ENCODE measurements at regions not wholly inside any gene's neighbourhood (a gene's known extent, or its start where the extent isn't known, plus 50 kb on each side); places are given as distances from the start of the nearest gene placed in this dataset.

DNA sequence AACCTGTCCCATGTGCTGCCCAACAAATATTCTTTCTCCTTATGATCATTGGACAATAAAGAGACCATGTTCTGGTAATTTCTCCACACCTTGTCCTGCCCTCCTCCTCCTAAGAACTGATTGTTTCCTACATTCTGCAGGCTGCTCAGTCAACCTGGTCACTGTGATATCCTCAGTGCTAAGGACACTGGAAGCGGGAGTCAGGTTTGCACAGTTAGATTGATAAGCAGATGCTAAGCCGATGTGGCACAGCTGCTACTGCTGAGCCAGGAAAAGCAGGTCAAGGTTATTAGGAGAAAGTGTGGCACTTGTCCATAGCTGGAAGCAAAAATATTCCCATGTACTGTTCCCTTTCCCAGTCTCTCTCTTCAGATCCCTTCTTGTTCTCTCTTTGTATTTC is 154.8 kb downstream of the TFAP2B start:
- H3K4me3 Mint-ChIP-seq (ENCODE audit: unreplicated experiment) = no peak overlapping the region
- CTCF ChIA-PET = no interaction called here
- POLR2A ChIA-PET = no interaction called here
- TF ChIP-seq CTCF (IDR thresholded peaks at IDR 0.05; ENCODE audit: unreplicated experiment) = no peak
- no peaks in the 10 kb centered on the region for H3K27me3 Mint-ChIP-seq (ENCODE audit: insufficient read depth, unreplicated experiment)
- H3K36me3 Mint-ChIP-seq (ENCODE audit: insufficient read depth, unreplicated experiment) = no peaks in the 10 kb centered on the region
- H3K27ac Mint-ChIP-seq (ENCODE audit: low read depth, unreplicated experiment) = no peak overlapping the region
- intact Hi-C loops (cut with micrococcal nuclease) = no loop called here
- DNase-seq (ENCODE audit: unreplicated experiment) = no peak
- H3K9me3 Mint-ChIP-seq (ENCODE audit: unreplicated experiment) = no peaks in the 10 kb centered on the region
- BruUV-seq (replicated peaks) = no TSS peak
- no peaks in the 10 kb centered on the region for H3K4me1 Mint-ChIP-seq (ENCODE audit: insufficient read depth, unreplicated experiment)

GRCh38 chr6:50974319-50974718 is 155.6 kb downstream of the TFAP2B start:
- Mint-ChIP-seq H3K4me3 (ENCODE audit: unreplicated experiment) (no peak overlapping the region), H3K27ac (ENCODE audit: low read depth, unreplicated experiment) (no peak overlapping the region), H3K36me3 (ENCODE audit: insufficient read depth, unreplicated experiment) (no peaks in the 10 kb centered on the region), H3K4me1 (ENCODE audit: insufficient read depth, unreplicated experiment) (no peaks in the 10 kb centered on the region), H3K27me3 (ENCODE audit: insufficient read depth, unreplicated experiment) (no peaks in the 10 kb centered on the region), H3K9me3 (ENCODE audit: unreplicated experiment) (no peaks in the 10 kb centered on the region)
- TF ChIP-seq CTCF (IDR thresholded peaks at IDR 0.05; ENCODE audit: unreplicated experiment) = no peak
- ChIA-PET CTCF (interaction anchor here (0.6 kb wide), 1 partner anchor 9 kb away, joined by 3 read pairs; no protein-coding TSS in a partner anchor), POLR2A (no interaction called here)
- DNase-seq (ENCODE audit: unreplicated experiment) = no peak
- intact Hi-C loops (cut with micrococcal nuclease) = no loop called here
- BruUV-seq (replicated peaks) = no TSS peak

DNA sequence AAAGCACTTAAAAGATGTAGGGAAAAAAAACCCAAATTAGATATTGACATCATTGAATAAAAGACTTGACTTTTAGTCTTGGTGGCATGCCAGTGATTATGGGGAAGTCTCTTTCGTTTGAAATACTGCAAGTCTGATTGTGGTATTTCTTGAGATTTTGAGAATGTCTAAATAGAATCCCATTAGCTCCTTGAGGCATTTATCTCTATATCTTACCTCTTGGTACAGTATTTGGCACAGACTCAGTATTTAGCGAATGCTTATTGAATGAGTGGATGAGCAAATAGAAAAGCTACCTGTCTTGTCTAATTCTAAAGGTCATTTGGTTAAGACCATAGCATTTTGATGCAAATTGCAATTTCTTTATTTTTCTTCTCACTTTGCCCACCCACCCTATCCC is 156.5 kb downstream of the TFAP2B start:
- Mint-ChIP-seq H3K4me3 (ENCODE audit: unreplicated experiment) (no peak overlapping the region), H3K36me3 (ENCODE audit: insufficient read depth, unreplicated experiment) (no peaks in the 10 kb centered on the region), H3K9me3 (ENCODE audit: unreplicated experiment) (no peaks in the 10 kb centered on the region), H3K4me1 (ENCODE audit: insufficient read depth, unreplicated experiment) (no peaks in the 10 kb centered on the region), H3K27me3 (ENCODE audit: insufficient read depth, unreplicated experiment) (no peaks in the 10 kb centered on the region), H3K27ac (ENCODE audit: low read depth, unreplicated experiment) (no peak overlapping the region)
- TF ChIP-seq CTCF (IDR thresholded peaks at IDR 0.05; ENCODE audit: unreplicated experiment) = no peak
- POLR2A ChIA-PET = no interaction called here
- intact Hi-C loops (cut with micrococcal nuclease) = no loop called here
- CTCF ChIA-PET = no interaction called here
- no peak for DNase-seq (ENCODE audit: unreplicated experiment)
- BruUV-seq (replicated peaks) = no TSS peak

GRCh38 chr6:50976907-50977306 is 158.2 kb downstream of the TFAP2B start:
- no peaks in the 10 kb centered on the region for H3K36me3 Mint-ChIP-seq (ENCODE audit: insufficient read depth, unreplicated experiment)
- POLR2A ChIA-PET = no interaction called here

More at GRCh38 chr6:50976907-50977306, 158.2 kb downstream of the TFAP2B start:
- no TSS peak for BruUV-seq (replicated peaks)
- no peak for DNase-seq (ENCODE audit: unreplicated experiment)
- CTCF ChIA-PET = no interaction called here
- Mint-ChIP-seq H3K4me3 (ENCODE audit: unreplicated experiment) (no peak overlapping the region), H3K27ac (ENCODE audit: low read depth, unreplicated experiment) (no peak overlapping the region), H3K4me1 (ENCODE audit: insufficient read depth, unreplicated experiment) (no peaks in the 10 kb centered on the region), H3K9me3 (ENCODE audit: unreplicated experiment) (no peaks in the 10 kb centered on the region), H3K27me3 (ENCODE audit: insufficient read depth, unreplicated experiment) (no peaks in the 10 kb centered on the region)
- intact Hi-C loops (cut with micrococcal nuclease) = no loop called here
- TF ChIP-seq CTCF (IDR thresholded peaks at IDR 0.05; ENCODE audit: unreplicated experiment) = no peak

Data from MCF 10A (cell line).